HG03575 (cell line): ENCODE measurements at regions not wholly inside any gene's neighbourhood (a gene's known extent, or its start where the extent isn't known, plus 50 kb on each side); places are given as distances from the start of the nearest gene placed in this dataset.
"Not testable (repeated sequence)": the region's sequence is repeated elsewhere in the genome, so short reads cannot be mapped to it uniquely, and the experiment has no call there.

Experiments used
- ATAC-seq: cut with Tn5 transposase; IDR thresholded peaks from one replicate; pipeline ENCODE4 v1.9.1; 2021; ENCODE audit not compliant: unreplicated experiment, insufficient number of reproducible peaks, low FRiP score; ENCODE audit errors: extremely low read depth

DNA sequence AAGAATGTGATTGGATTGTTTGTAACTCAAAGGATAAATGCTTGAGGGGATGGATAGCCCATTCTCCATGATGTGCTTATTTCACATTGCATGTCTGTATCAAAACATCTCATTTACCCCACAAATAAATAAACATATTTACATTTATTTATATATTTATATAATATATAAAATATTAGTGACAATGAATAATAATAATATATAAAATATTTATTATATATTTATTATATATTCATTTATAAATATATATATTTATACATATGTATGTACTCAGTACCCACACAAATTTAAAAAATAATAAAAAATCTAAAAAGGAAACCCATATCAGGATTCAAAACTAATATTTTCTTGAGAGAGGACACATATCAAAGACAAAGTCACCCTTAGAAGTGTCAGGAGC lies 429.9 kb downstream of the KCNJ2 start:
- no peak for ATAC-seq

DNA sequence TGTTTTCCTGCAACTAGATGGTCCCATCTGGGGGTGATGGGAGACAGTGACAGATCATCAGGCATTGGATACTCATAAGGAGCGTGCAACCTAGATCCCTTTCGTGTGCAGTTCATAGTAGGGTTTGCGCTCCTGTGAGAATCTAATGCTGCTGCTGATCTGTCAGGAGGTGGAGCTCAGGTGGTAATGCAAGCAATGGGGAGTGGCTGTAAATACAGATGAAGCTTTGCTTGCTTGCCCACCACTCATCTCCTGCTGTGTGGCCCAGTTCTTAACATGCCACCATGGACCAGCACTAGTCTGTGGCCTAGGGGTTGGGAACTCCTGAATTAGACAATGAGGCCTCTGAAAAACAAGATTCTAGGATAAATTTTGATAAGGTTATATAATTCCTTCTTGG lies 430.6 kb downstream of the KCNJ2 start:
- not testable (repeated sequence) for ATAC-seq

DNA sequence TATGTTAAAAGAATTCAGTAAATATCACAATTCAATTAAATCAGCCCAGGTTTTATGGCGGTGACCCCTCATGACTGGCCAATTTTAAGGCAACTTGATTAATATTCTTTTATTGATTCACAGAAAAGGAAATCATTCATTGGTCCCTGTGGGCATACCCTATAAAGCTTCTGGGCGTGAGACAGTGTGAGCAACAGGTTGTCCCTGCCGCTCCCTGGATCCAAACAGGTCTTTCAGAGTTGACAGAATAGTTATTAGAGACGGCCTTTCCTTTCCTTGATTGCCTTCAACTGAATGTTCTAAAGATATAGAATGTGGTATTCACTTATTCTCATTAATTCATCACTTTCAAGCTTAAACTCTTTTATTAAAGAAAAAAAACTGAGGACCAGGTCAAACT lies 433.9 kb downstream of the KCNJ2 start:
- no peak for ATAC-seq

DNA sequence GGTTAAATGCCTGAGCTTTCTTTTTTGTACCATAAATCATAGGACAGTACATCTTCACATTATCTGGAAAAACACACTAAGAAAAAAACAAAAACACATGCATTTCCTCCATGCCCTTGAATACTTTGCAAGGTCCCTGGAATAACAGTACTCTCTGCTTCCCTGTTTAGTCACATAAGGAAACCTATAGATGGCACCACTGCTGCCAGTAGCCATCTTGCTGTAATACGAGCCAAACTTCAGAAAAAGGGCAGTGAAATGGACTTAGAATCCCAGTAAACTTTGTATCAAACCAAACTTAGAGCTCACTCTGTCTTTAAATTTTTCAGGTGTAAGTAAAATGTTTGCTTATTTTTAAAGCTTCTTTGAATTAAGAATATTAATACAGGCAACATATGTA lies 435.5 kb downstream of the KCNJ2 start:
- no peak for ATAC-seq

DNA sequence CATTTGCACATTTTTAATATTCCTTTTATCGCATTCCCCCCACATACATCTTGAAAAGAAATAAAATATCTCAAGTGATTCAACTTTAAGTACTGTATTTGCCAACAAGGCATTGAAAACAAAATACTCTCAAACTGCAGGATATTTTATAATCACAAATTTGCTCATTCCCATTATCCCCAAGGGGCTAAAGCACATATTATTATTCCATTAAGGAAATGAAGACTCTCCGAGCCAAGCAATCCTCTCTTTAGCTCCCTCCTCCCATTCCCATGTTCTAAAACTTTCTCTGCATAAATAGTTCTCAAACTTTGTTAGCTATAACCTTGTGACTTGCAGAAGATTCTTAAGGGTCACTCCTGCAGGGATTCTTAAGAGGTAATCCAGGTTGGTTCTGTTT lies 436.8 kb downstream of the KCNJ2 start:
- no peak for ATAC-seq

DNA sequence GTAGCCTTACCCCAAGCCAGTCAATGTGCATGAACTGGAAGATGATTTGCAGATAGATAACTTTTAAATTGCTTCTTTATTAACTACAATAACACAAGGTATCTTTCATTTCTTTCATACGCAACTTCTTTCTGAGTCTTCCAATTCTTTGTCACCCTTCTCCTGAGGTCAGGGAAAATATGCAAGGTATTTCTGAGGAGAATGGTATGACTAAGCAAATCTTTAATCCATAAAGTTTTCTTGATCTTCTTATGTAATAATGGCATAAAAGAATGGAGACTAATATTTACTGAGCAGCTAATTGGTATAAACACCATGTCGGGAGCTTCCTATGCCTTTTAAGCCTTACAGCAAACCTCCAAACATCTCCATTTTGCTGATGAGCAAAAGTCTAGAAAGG lies 438.9 kb downstream of the KCNJ2 start:
- no peak for ATAC-seq

DNA sequence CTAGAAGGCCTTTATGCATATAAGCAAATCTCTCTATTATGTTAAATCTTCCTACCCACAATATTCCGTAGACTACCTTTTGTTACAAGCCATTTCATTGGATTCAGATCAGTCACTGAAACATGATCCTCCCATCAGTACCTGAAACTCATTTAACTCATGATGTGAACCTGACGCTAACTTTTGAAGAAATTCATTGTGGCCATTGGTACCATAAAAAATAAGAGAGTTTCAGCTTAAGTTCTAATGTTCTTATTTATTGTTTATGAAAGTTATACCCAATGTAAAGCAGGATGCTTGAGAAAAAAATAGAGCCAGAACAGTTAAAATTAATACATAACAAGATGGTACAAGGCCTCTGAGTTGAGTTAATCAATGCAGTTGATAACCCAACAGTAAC lies 439.6 kb downstream of the KCNJ2 start:
- ATAC-seq = no peak

DNA sequence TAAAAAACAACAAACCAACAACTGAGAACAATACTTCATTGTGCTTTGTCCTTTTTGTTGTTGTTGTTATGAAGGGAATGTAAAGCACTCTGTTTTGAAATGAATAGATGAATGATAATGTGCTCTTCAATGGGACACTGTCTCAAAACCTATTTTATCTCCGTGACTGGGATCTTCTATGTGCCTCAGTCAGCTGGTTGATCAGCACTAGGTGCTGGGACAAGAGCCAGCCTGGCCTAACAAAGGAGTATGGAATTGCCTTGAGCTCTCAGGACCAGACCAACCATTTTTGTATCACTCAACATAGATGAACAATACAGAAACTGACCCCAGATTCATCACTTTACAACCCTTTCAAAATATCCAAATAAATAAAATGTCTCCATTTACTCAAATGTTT lies 440.2 kb downstream of the KCNJ2 start:
- ATAC-seq = no peak

DNA sequence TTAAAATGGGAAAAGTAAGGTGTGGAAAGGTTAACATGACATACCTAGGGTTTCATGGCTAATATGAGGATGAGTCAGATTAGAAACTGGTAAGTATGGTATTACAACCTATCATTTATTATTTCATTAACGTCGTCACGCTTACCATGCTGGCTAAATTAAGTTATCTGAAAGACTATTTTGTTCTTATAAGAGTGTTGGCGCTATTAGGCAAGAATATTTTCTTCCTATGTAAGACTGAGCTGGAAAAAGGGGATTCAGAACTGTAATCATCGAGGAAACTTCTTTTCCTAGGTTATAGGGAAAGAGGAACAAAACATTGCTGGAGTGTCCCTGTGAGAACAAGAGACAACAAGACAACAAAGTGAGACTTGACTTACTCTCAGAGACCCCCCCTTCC lies 440.8 kb downstream of the KCNJ2 start:
- ATAC-seq = no peak

DNA sequence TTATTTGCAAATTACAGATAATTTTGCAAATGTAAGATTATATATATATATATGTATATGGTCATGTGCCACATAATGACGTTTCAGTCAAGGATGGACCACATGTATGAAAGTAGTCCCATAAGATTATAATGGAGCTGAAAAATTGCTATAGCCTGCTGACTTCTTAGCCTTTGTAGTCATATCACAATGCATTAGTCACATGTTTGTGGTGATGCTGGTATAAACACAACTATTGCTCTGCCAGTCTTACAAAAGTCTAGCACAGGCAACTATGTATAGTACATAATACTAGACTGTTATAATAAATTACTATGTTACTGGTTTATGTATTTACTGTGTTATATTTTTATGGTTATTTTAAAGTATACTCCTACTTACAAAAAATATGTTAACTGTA lies 444.3 kb downstream of the KCNJ2 start:
- ATAC-seq = no peak

DNA sequence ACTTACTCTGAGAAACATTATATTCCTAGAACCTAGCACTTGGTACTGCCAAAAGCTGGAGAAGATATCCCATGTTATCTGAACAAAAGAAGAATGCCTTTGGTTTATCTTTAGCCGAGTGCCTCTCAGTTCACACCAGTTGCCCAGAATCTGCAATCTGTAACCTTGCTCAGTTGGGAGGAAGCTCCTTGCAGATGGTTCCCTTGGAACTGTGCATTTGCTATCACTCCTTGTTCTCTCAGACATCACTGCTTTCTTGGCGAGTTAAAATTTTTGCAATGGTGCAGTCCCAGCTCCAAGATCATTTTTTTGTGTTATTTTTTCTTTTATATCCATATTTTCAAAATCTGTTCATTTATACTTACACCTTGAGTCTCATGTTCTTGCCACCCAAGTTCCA lies 446.5 kb downstream of the KCNJ2 start:
- ATAC-seq = no peak

DNA sequence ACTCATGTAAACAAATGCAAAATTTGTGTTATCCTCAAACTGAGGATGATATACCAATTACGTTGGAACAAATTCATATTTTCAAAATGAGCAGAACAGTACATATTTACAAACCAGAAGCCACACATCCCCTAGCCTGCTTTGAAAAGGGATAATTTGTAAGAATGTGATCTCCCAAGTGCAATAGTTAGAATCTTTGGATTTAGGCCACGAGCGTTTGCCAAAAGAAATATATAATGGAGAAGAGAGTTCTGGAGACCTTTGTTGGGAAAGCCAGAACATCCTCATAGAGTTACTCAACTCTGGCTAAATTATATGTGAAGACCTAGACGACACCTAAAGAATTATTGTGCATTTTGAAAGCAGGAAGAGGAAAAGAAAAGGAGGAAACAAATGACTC lies 449.3 kb downstream of the KCNJ2 start:
- no peak for ATAC-seq

DNA sequence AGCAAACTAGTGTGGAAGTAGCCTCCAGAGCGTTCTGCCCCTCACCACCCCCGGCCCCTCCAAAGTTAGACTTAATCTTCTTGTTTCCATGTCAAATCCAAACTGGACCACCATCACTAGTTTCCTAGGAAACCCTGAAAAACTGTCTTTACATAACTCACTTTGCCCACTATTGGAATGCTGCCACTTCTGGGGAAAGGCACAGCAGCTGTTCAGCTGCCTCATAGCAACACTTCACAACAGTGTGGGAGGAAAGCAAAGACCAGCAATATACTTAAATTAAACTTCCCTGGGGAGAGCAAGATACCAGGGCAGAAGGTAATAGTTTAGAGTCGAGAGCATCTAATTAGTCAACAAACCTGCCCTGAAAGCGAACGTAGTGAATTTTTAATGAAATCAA lies 452.2 kb downstream of the KCNJ2 start:
- ATAC-seq = no peak

DNA sequence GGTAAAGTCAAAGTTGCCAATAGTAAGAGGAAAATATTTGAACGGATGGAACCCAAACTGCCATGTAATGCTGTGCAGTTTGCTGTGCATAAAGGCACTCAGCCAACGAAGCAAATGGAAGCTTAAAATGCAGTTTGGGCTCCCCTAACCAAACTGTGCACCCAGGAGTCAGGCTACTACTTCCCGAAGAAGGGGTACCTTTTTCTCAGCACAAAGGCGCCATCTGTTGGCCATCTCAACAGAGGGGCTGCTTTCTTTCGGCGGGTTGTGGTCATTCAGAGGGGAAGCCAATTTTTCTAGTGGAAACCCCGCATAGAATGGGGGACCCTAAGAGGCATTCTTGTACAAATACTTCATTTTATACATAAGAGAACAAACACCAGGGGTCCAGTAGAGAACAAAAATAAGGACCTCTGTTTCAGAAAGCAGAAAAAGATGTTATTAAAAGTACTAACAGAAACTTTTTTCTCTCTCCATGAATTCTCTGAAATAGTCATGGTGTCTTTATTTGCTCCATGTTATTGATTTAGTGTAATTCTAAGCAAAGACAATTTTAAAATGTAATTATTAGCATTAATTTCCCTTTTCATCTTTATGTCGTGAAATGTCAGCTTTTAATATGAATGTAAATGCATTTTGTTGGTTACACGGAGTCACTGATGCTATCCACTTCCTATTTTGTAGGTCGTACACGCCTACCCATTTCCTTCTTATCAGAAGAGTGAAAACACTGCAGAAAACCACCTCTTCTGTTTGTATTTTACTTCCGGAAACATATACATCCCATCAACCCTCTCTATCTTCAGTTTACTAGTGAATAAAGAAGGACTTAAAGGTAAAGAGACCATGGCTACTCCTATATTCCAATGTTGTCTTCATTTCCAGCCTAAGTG lies 453.3 kb downstream of the KCNJ2 start:
- ATAC-seq = no peak

DNA sequence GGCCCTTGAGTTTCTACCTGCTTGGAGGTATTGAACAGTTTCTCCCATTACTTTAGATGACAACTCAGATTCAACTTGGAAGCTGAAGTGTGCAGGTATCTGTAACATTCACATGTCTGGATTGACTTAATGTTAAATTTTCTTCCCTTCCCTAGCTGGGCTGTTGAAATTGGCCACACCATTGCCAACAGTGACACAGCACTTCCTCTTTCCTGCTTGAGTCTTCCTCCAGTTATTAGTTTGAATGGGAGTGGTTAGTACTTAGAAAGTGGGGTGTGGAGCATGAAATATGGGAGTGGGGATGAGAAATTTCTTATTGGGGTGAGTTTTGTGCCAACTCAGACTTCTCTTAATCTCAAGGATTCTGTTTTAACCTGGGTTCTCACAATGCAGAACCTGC lies 454.9 kb downstream of the KCNJ2 start:
- no peak for ATAC-seq

DNA sequence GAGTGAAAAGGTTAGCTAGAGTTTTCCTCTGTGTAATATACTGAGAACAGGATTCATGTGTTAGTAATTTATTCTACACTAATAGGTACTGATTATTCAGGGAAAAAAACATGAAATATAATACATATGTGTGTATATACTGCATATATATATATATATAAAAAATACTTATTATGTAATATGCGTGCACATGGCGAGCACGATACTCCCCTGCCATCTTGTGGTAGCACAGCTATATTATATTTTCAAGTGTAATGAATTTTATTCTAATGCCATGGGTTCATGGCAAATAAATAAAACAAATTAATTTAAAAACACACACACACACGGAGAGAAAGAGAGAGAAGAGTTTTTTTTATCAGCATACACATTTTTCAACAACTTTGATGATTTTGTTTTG lies 460.6 kb downstream of the KCNJ2 start:
- ATAC-seq = no peak

DNA sequence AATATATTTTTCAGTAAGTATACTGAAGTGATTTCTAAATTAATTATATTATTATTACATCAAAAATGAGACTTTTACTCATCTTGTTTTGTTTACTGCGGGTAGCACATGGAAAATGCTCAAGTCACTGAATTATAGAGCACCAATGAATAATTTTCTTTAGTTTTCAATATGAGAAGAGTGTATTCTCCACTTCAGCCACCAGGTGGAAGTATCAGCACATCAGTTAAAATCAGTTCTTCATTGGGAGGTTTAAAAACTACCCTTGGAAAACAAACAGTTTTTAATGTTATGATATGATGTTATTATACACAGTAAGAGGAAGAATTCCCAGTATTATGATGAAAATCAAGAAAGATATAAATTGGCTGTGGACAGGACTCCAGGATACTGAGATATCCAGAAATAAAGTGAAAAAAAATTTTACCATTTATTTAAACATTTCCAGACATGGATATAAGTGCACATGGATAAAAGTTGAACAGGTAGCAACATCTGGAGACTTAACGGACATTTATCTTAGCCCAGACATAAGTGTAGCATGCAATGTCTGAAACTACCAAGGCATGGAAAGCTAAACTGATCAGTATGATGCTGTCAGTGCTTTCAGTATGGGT lies 467.3 kb downstream of the KCNJ2 start:
- no peak for ATAC-seq

DNA sequence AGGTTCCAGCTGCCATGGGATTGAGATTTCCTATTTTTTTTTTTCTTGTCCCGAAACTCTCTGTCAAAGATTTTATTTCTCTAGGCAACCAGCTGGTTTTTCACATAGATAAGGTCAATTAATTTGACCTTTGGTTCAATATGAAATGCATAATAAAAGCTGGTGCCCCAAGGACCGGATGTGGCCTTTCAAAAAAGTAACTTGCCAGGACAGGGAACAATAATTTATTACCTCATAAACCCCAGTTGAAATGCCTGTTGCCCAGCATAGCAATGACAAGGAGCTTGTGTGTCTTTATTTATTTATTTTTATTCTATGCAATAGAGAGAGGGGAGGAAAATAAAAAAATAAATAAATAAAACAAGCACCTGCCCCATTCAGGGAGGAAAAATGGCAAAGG lies 472.7 kb downstream of the KCNJ2 start:
- ATAC-seq = no peak

DNA sequence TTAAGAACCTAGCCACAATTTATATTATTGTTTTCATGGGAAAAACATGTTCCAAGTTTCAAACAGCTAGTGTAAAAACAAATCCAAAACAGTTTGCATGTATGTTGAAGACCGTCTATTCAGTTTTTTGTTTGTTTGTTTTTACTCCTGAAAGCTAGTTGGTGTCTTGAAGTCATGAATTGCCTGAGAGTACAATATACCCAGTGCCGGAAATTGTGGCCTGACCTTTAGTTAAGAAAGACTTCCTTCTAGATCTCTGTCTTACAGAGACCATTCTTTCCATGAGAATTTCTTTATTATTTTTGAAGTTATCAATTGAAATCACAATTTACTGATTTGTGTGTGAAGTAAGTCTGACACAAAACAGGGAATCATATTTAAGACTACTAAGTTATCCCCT lies 474.8 kb downstream of the KCNJ2 start:
- no peak for ATAC-seq

DNA sequence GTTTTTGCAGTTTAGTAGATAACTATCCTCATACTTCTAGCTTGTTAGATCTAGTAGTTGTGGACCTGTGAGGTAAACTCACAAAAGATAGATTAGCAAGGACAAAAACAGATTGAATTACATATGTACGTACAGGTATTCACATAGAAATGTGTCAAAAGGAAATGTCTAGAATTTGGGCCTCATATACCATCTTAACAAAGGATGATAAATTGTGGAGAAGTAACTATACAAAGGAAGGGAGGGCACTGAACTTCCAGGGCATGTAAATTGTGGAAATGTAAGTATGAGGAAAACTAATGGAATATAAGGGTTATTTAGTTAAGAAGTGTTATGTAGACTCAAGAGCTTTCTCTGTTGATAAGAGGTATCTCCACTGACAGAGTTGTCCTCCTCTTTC lies 477.3 kb downstream of the KCNJ2 start:
- no peak for ATAC-seq

DNA sequence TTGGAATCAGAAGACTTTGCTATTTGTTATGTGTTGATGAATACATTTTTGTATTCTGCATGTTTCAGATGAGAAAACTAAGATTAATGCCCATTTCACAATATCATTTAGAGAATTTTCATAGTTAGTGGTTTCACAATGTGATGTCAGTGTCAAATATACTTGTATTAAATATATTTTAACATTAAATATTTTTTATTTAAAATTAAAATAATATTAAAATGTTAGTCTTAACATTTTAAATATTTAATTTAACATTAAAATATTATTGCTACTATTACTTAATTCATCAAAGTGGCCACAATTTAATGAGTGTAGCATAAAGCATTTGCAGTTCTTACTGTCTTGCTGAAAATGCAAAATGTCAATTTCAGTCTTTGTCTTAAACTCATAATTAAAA lies 478.8 kb downstream of the KCNJ2 start:
- ATAC-seq = no peak
